ENCODE measurements at regions not wholly inside any gene's neighbourhood (a gene's known extent, or its start where the extent isn't known, plus 50 kb on each side); places are given as distances from the start of the nearest gene placed in this dataset.

DNA sequence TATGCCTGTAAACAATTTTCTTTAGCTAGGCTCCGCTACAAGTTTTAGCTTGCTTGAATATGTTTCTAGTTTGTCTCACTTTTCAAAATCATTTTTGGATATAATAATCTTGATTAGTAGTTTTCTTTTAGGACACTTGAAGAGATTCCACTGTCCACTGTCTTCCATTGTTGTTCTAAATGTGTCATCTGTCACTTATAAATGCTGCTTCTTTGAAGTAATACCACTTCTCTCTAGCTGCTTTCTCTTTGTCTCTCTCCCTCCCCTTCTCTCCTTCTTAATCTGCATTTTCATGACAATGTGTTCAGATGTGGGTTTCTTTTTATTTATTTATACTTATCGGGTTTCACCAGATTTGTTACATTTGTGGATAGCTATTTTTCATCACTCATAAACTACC is 73.7 kb upstream of the DPP10 start:
- TF ChIP-seq FOXP2 (optimal IDR thresholded peaks at IDR 0.05; ENCODE audit: borderline replicate concordance, extremely low read depth, extremely low read length, insufficient read depth) (no peak), SIN3A (IDR thresholded peaks at IDR 0.05; ENCODE audit: borderline replicate concordance, insufficient read depth, low read length) (no peak), TAF1 (IDR thresholded peaks at IDR 0.05; ENCODE audit: borderline replicate concordance, insufficient read depth, low read length) (no peak), POLR2AphosphoS5 (IDR thresholded peaks at IDR 0.05; ENCODE audit: low read depth, low read length) (no peak)
- TF ChIP-seq, protein P1, sequence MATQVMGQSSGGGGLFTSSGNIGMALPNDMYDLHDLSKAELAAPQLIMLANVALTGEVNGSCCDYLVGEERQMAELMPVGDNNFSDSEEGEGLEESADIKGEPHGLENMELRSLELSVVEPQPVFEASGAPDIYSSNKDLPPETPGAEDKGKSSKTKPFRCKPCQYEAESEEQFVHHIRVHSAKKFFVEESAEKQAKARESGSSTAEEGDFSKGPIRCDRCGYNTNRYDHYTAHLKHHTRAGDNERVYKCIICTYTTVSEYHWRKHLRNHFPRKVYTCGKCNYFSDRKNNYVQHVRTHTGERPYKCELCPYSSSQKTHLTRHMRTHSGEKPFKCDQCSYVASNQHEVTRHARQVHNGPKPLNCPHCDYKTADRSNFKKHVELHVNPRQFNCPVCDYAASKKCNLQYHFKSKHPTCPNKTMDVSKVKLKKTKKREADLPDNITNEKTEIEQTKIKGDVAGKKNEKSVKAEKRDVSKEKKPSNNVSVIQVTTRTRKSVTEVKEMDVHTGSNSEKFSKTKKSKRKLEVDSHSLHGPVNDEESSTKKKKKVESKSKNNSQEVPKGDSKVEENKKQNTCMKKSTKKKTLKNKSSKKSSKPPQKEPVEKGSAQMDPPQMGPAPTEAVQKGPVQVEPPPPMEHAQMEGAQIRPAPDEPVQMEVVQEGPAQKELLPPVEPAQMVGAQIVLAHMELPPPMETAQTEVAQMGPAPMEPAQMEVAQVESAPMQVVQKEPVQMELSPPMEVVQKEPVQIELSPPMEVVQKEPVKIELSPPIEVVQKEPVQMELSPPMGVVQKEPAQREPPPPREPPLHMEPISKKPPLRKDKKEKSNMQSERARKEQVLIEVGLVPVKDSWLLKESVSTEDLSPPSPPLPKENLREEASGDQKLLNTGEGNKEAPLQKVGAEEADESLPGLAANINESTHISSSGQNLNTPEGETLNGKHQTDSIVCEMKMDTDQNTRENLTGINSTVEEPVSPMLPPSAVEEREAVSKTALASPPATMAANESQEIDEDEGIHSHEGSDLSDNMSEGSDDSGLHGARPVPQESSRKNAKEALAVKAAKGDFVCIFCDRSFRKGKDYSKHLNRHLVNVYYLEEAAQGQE (IDR thresholded peaks at IDR 0.05; ENCODE audit: insufficient read depth in 1 of 2, low read depth in 2 of 2, low read length in 2 of 2) = no peak

DNA sequence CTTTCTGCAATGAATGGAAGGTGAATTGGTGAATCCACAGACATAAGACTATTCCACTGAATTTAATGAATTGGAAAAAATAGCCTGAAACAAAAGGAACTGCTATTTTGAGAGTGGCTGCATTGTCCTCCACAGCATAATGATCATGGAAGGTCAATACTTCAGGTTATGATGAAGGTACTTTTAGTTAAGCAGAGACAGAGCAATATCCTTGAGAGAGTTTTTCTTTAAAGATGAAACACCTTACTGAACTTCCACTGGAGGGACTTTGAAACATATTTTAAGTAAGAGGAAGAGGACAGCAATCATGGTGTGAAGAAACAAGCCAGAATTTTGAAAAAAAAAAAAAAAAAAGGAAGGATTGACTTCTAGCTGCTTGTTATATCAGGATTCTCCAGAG is 68.8 kb upstream of the DPP10 start:
- TF ChIP-seq TAF1 (IDR thresholded peaks at IDR 0.05; ENCODE audit: borderline replicate concordance, insufficient read depth, low read length) (no peak), POLR2AphosphoS5 (IDR thresholded peaks at IDR 0.05; ENCODE audit: low read depth, low read length) (no peak), SIN3A (IDR thresholded peaks at IDR 0.05; ENCODE audit: borderline replicate concordance, insufficient read depth, low read length) (no peak), FOXP2 (optimal IDR thresholded peaks at IDR 0.05; ENCODE audit: borderline replicate concordance, extremely low read depth, extremely low read length, insufficient read depth) (no peak)
- TF ChIP-seq, protein P1 (IDR thresholded peaks at IDR 0.05; ENCODE audit: insufficient read depth in 1 of 2, low read depth in 2 of 2, low read length in 2 of 2) = no peak

DNA sequence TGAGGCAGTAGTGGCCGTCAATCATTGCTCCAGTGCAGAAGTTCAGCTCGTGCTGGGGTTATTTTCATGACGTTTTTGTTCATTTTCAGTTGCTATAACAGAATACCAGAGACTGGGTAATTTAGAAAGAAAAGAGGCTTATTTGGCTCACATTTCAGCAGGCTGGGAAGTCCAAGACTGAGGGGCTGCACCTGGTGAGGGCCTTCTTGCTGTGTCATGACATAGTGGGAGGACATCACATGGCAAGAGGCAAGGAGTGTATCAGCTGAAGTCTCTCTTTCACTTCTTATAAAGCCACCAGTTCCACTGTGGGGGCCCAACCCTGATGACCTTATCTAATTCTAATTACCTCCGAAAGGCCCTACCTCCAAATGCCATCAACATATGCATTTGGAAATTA is 58.0 kb upstream of the DPP10 start:
- no peak for TF ChIP-seq POLR2AphosphoS5 (IDR thresholded peaks at IDR 0.05; ENCODE audit: low read depth, low read length)
- TF ChIP-seq SIN3A (IDR thresholded peaks at IDR 0.05; ENCODE audit: borderline replicate concordance, insufficient read depth, low read length) = no peak
- no peak for TF ChIP-seq TAF1 (IDR thresholded peaks at IDR 0.05; ENCODE audit: borderline replicate concordance, insufficient read depth, low read length)
- TF ChIP-seq, protein P1 (IDR thresholded peaks at IDR 0.05; ENCODE audit: insufficient read depth in 1 of 2, low read depth in 2 of 2, low read length in 2 of 2) = no peak
- TF ChIP-seq FOXP2 (optimal IDR thresholded peaks at IDR 0.05; ENCODE audit: borderline replicate concordance, extremely low read depth, extremely low read length, insufficient read depth) = no peak

DNA sequence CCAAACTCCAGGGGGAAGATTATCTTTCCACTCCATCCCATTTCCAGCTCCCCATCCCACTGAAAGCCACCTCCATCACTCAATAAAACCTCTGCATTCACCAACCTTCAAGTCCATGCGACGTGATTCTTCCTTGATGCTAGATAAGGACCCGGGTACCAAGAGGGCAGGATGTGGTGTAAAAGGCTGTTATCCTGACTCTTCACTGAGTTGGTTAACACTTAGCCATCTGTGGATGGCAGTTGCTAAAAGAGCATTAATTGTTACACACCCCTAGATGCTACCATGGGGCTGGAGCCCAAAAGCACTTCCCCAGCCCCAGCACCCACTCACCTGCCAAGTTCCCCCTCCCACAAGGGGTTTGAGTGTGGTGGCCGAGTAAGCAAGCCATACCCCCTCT is 53.4 kb upstream of the DPP10 start:
- TF ChIP-seq TAF1 (IDR thresholded peaks at IDR 0.05; ENCODE audit: borderline replicate concordance, insufficient read depth, low read length) = no peak
- TF ChIP-seq FOXP2 (optimal IDR thresholded peaks at IDR 0.05; ENCODE audit: borderline replicate concordance, extremely low read depth, extremely low read length, insufficient read depth) = no peak
- TF ChIP-seq POLR2AphosphoS5 (IDR thresholded peaks at IDR 0.05; ENCODE audit: low read depth, low read length) = no peak
- TF ChIP-seq SIN3A (IDR thresholded peaks at IDR 0.05; ENCODE audit: borderline replicate concordance, insufficient read depth, low read length) = no peak
- TF ChIP-seq, protein P1 (IDR thresholded peaks at IDR 0.05; ENCODE audit: insufficient read depth in 1 of 2, low read depth in 2 of 2, low read length in 2 of 2) = no peak
